ENCODE measurements at regions not wholly inside any gene's neighbourhood (a gene's known extent, or its start where the extent isn't known, plus 50 kb on each side); places are given as distances from the start of the nearest gene placed in this dataset.

GRCh38 chr4:86530183-86530582 is 63.9 kb upstream of the PTPN13 start:
- no peaks in the 10 kb centered on the region for H3K27me3 ChIP-seq
- no peak overlapping the region for H3K4me3 ChIP-seq
- no peak for DNase-seq (ENCODE audit: low read depth in 1 of 2, low spot score in 1 of 2)
- H3K4me1 ChIP-seq (ENCODE audit: low read depth) = no peaks in the 10 kb centered on the region
- no peaks in the 10 kb centered on the region for H3K36me3 ChIP-seq
- H3K27ac ChIP-seq = no peak overlapping the region
- no peaks in the 10 kb centered on the region for H3K9me3 ChIP-seq (ENCODE audit: low read depth)
- TF ChIP-seq CTCF (IDR thresholded peaks at IDR 0.05; ENCODE audit: low read depth, low read length) = no peak

GRCh38 chr4:86531440-86531839 is 62.7 kb upstream of the PTPN13 start:
- Histone ChIP-seq H3K9me3 (ENCODE audit: low read depth) (no peaks in the 10 kb centered on the region), H3K36me3 (no peaks in the 10 kb centered on the region), H3K4me1 (ENCODE audit: low read depth) (no peaks in the 10 kb centered on the region), H3K27ac (no peak overlapping the region), H3K4me3 (no peak overlapping the region), H3K27me3 (no peaks in the 10 kb centered on the region)
- DNase-seq (ENCODE audit: low read depth in 1 of 2, low spot score in 1 of 2) = no peak
- TF ChIP-seq CTCF (IDR thresholded peaks at IDR 0.05; ENCODE audit: low read depth, low read length) = no peak

DNA sequence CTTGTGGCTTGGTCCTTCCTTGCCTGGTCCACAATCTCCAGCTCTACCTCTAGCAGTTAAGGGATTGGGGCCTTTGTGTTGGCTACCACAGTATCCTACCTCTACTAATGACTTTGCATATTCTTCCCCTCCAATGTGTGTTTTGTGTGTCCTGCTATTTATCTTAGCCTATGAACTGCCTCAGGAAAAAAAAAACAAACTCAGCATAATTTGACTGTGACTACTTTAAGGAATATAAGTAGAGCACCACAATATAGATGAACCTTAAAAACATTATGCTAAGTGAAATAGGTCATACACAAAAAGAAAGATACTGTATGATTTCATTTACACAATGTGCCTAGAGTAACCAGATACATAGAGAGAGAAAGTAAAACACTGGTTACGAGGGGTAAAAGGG is 61.3 kb upstream of the PTPN13 start:
- Histone ChIP-seq H3K4me3 (no peak overlapping the region), H3K4me1 (ENCODE audit: low read depth) (no peaks in the 10 kb centered on the region), H3K27me3 (no peaks in the 10 kb centered on the region), H3K9me3 (ENCODE audit: low read depth) (no peaks in the 10 kb centered on the region), H3K36me3 (no peaks in the 10 kb centered on the region), H3K27ac (no peak overlapping the region)
- no peak for DNase-seq (ENCODE audit: low read depth in 1 of 2, low spot score in 1 of 2)
- TF ChIP-seq CTCF (IDR thresholded peaks at IDR 0.05; ENCODE audit: low read depth, low read length) = no peak

DNA sequence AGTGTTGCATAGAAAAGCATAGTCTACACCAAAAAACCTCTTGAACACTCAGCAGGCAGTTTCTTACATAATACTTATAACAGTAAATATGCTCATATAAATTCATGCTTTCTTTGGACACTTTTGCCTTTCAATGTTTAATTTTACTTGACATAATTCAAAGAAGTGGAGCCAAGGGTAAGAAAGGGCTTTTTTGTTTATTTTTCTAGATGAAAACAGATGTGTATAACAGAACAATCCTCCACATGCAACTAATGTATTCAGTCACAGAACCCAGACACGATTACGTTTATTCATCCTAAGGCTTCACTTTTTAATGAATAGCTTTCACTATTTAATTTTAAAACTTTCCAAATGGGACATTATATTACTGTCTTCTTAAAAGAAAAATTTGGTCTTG is 58.0 kb upstream of the PTPN13 start:
- no peak overlapping the region for H3K27ac ChIP-seq
- H3K4me1 ChIP-seq (ENCODE audit: low read depth) = no peaks in the 10 kb centered on the region
- no peaks in the 10 kb centered on the region for H3K27me3 ChIP-seq
- TF ChIP-seq CTCF (IDR thresholded peaks at IDR 0.05; ENCODE audit: low read depth, low read length) = no peak
- DNase-seq (ENCODE audit: low read depth in 1 of 2, low spot score in 1 of 2) = no peak
- H3K4me3 ChIP-seq = no peak overlapping the region
- no peaks in the 10 kb centered on the region for H3K9me3 ChIP-seq (ENCODE audit: low read depth)
- no peaks in the 10 kb centered on the region for H3K36me3 ChIP-seq

DNA sequence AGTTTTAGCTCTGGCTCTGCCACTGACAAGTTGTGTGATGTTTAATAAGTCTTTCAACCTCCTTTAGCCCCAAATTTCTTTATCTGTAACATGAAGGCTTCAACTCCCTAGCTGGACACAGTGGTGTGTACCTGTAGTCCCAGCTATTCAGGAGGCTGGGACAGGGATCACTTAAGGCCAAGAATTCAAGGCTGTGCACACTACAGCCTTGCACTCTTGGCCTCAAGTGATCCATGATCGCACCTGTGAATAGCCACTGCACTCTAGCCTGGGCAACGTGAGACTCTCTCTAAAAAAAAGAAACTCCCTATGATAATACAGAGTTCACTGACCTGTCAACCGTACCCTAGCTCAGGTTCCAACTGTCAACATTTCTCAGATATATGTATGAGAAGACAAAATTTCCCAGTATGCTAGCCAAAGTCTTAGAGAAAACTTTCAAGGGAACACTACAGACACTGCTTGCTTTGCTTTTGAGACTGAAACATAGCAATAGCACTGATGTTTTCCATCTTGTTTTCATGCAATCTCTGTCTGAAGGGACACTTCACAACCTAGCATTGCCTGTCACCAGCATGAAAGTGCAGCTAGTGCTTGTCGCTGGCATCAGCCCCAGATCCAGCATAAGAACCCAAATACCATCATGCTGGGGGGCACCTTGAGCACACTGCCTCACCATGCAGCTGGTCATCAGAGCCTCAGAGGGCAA is 51.6 kb upstream of the PTPN13 start:
- no peak for TF ChIP-seq CTCF (IDR thresholded peaks at IDR 0.05; ENCODE audit: low read depth, low read length)
- no peak overlapping the region for H3K27ac ChIP-seq
- DNase-seq (ENCODE audit: low read depth in 1 of 2, low spot score in 1 of 2) = no peak
- H3K27me3 ChIP-seq = no peaks in the 10 kb centered on the region
- H3K4me1 ChIP-seq (ENCODE audit: low read depth) = peaks cover 8% of the 10 kb centered on the region
- no peaks in the 10 kb centered on the region for H3K9me3 ChIP-seq (ENCODE audit: low read depth)
- H3K36me3 ChIP-seq = no peaks in the 10 kb centered on the region
- H3K4me3 ChIP-seq = no peak overlapping the region

All from cardiac muscle cell (in vitro differentiated cells and primary cell).